ENCODE measurements at regions not wholly inside any gene's neighbourhood (a gene's known extent, or its start where the extent isn't known, plus 50 kb on each side); places are given as distances from the start of the nearest gene placed in this dataset.

- Histone ChIP-seq H4K8ac (replicated peaks; ENCODE audit: insufficient read length, low read depth, low read length) (no peak overlapping the region), H4K5ac (ENCODE audit: insufficient read length, low read depth, low read length) (no peak overlapping the region), H3K23ac (ENCODE audit: insufficient read length, low read depth, low read length) (no peak overlapping the region), H3K27me3 (ENCODE audit: insufficient read depth, low read length) (no peaks in the 10 kb centered on the region), H3K23me2 (ENCODE audit: insufficient read length, low read depth, low read length, poor library complexity, severe bottlenecking) (no peaks in the 10 kb centered on the region), H4K91ac (ENCODE audit: insufficient read length, low read depth, low read length) (no peak overlapping the region), H2BK5ac (ENCODE audit: insufficient read length, low read length) (no peak overlapping the region), H2AK5ac (ENCODE audit: insufficient read length, low read length) (no peak overlapping the region), H2BK20ac (ENCODE audit: low read depth, low read length, poor library complexity, severe bottlenecking) (no peak overlapping the region), H3K9ac (ENCODE audit: extremely low read depth, insufficient read length, low read length) (no peak overlapping the region), H2AFZ (ENCODE audit: low read length) (no peak overlapping the region), H2BK120ac (ENCODE audit: low read depth, low read length, poor library complexity, severe bottlenecking) (no peak overlapping the region), H3K14ac (ENCODE audit: insufficient read depth, low read length) (no peak overlapping the region), H3K56ac (ENCODE audit: insufficient read length, low read depth, low read length) (no peak overlapping the region), H3T11ph (ENCODE audit: low read length) (no peak overlapping the region), H2BK15ac (ENCODE audit: low read depth, low read length) (no peak overlapping the region), H4K20me1 (ENCODE audit: control insufficient read depth, insufficient read depth, insufficient read length) (no peaks in the 10 kb centered on the region), H3K79me1 (ENCODE audit: insufficient read depth, low read depth, low read length, poor library complexity, severe bottlenecking) (no peaks in the 10 kb centered on the region), H3K4ac (ENCODE audit: low read depth, low read length) (no peak overlapping the region), H3K9me3 (ENCODE audit: control insufficient read depth, low read depth, low read length) (no peaks in the 10 kb centered on the region), H3K4me1 (ENCODE audit: insufficient read depth, low read length) (no peaks in the 10 kb centered on the region), H3K18ac (ENCODE audit: insufficient read length, low read depth, low read length) (no peak overlapping the region), H3K4me2 (ENCODE audit: insufficient read depth, insufficient read length, low read length) (no peak overlapping the region), H3K27ac (ENCODE audit: insufficient read length, low read depth, low read length) (no peak overlapping the region), H2BK12ac (ENCODE audit: insufficient read length, low read depth, low read length) (no peak overlapping the region), H3K79me2 (ENCODE audit: insufficient read depth, low read length) (no peaks in the 10 kb centered on the region)
- Mint-ChIP-seq H3K36me3 (ENCODE audit: insufficient read depth in 1 of 3, low read depth in 3 of 3) (no peaks in the 10 kb centered on the region; a peak in 2 of 7 replicates), H3K4me3 (no peak overlapping the region), H3K27me3 (ENCODE audit: low read depth) (no peaks in the 10 kb centered on the region), H3K9me3 (peaks cover 3% of the 10 kb centered on the region in 2 experiments; a peak in 1 of 5 replicates), H3K4me1 (peaks cover 4 to 21% of the 10 kb centered on the region in 2 experiments), H3K27ac (no peak overlapping the region; a peak in 1 of 7 replicates)
- WGBS (ENCODE audit: extremely low coverage, insufficient read length, low lambda C conversion rate) = no CpG with 5 or more reads among the region's 5 CpGs
- TF ChIP-seq, protein P1, sequence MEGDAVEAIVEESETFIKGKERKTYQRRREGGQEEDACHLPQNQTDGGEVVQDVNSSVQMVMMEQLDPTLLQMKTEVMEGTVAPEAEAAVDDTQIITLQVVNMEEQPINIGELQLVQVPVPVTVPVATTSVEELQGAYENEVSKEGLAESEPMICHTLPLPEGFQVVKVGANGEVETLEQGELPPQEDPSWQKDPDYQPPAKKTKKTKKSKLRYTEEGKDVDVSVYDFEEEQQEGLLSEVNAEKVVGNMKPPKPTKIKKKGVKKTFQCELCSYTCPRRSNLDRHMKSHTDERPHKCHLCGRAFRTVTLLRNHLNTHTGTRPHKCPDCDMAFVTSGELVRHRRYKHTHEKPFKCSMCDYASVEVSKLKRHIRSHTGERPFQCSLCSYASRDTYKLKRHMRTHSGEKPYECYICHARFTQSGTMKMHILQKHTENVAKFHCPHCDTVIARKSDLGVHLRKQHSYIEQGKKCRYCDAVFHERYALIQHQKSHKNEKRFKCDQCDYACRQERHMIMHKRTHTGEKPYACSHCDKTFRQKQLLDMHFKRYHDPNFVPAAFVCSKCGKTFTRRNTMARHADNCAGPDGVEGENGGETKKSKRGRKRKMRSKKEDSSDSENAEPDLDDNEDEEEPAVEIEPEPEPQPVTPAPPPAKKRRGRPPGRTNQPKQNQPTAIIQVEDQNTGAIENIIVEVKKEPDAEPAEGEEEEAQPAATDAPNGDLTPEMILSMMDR (conservative IDR thresholded peaks at IDR 0.05) = no peak
- no peak for DNase-seq
Measured at GRCh38 chr2:173614265-173614930, 259.7 kb downstream of the CDCA7 start.
